NOMO-1 treated with DMSO at 0.1 percent for 48 hours (cell line): ENCODE measurements at regions not wholly inside any gene's neighbourhood (a gene's known extent, or its start where the extent isn't known, plus 50 kb on each side); places are given as distances from the start of the nearest gene placed in this dataset.
"Not testable (repeated sequence)": the region's sequence is repeated elsewhere in the genome, so short reads cannot be mapped to it uniquely, and the experiment has no call there.

Source experiments
- DNase-seq: peaks from one replicate; lab custom pipeline; 2025; ENCODE audit not compliant: unreplicated experiment; lab: John Stamatoyannopoulos, UW

DNA sequence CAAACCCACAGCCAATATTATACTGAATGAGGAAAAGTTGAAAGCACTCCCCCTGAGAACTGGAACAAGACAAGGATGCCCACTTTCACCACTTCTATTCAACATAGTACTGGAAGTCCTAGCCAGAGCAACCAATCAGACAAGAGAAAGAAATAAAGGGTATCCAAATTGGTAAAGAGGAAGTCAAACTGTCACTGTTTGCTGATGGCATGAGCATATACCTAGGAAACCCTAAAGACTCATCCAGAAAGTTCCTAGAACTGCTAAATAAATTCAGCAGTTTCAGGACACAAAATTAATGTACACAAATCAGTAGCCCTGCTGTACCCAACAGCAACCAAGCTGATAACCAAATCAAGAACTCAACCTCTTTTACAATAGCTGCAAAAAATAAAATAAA lies 220.0 kb downstream of the SYK start:
- DNase-seq: not testable (repeated sequence)

- DNase-seq: no peak
These were observed 222.1 kb downstream of the SYK start for GRCh38 chr9:91023741-91024140.

- no peak for DNase-seq
These were observed 223.2 kb downstream of the SYK start for GRCh38 chr9:91024841-91025240.

GRCh38 chr9:91025856-91026255 lies 224.2 kb downstream of the SYK start:
- no peak for DNase-seq

- no peak for DNase-seq
These were observed 224.6 kb downstream of the SYK start for GRCh38 chr9:91026266-91026665.

GRCh38 chr9:91027005-91027404 lies 225.4 kb downstream of the SYK start:
- DNase-seq: no peak

GRCh38 chr9:91028166-91028827 lies 226.7 kb downstream of the SYK start:
- DNase-seq: no peak

DNA sequence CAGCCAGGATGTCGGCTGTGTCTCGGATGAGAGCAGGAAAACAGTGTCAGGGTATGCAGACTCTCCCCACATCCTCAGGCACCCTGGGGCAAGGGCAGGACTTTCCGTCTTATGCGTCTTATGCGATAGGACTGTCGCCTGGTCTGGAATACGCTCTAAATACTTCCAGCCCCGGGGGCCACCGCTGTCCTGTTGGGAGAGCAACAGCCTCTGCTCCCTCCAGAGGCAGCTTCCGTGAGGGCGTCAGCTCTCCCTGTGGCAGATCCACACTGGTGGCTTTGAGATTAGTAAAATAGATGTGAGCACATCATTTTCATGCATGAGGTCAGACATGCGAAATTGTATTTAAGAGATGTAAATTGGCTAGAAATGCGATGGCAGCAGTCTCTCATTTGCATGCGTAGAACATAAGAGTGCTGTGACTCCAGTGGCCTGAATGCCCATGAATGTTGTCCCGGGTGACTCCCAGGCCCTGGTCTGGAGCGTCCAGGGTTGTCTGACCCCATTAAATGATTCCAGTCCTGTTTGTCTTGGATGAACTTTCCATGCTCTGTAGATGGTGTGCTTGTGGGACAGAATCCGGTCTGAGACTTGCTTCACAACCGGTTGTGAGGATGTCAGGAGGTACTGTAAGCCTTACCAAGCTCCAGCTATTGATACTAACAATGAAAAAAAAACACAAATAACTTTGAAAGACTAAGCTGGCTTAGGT lies 228.2 kb downstream of the SYK start:
- DNase-seq: no peak

- no peak for DNase-seq
These were observed 230.5 kb downstream of the SYK start for GRCh38 chr9:91032121-91032531.

DNA sequence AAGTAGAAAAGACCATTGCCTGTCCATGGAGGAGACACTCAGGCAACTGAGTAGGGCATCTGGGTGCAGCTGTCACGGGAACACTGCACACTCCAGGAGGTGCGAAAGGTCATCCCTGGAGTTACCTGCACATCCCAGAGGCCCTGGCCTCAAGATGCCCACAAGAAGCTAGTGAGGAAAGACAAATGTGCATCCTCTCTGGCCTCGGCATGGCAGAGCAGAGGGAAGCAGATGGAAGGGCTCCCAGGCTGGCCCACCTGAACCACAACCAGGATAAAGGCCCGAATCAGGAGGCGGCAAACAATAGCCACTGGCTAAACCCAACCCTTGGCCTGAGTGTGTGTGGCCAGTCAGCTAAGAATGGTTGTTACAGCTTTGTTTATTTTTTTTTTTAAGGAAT lies 231.7 kb downstream of the SYK start:
- DNase-seq: no peak

GRCh38 chr9:91033797-91034196 lies 232.2 kb downstream of the SYK start:
- DNase-seq: peak; percentile 15

GRCh38 chr9:91034521-91034920 lies 232.9 kb downstream of the SYK start:
- DNase-seq: no peak

DNA sequence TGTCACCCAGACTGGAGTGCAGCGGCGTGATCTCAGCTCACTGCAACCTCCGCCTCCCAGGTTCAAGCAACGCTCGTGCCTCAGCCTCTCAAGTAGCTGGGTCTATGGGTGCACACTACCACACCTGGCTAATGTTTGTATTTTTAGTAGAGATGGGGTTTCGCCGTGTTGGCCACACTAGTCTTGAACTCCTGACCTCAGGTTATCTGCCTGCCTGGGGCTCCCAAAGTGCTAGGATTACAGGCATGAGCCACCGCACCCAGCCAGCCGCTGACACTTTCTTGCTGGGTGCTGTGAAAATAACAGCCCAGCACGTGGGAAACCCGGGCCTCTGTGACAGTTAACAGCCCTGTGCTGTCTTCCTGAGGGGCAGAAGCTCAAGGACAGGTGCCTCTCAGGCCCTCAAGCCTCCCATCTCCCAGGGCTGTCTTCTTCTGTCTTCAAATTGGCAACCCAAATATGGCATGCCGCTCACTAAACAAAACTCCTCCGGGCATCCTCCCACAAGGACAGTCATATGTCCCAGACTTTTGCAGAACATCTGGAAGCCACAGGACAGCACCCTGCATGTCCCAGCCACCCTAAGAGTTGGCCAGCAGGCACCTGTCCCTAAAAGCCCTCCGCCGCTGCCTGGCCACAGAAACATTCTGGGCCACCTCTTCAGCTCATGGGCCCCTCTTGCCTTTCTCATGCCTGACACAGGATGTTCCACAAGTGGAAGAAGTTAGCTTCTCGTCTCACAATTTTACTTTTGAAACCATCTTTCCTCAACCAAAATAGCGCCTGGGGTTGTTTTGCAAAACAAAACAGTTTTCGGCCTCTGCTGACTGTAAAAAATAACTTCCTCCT lies 233.6 kb downstream of the SYK start:
- DNase-seq: no peak

DNA sequence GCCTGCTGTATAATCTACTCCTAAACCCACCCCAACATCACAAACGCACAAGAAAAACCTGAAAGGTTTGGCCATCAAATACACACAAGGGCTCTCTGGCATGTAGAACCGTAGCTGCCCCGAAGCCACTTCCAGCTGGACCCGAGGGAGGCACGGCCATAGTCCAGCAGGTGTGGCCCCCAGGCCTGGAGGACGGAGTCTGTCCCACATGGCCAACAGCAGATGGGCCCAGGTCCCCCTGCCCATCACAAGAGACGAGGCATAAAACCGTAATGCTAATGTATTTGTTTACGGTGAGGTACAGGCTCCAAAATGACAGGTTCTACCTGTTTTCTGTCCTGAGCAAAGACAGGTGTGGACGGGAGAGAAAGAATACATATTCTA lies 234.2 kb downstream of the SYK start:
- no peak for DNase-seq

- DNase-seq: no peak
These were observed 234.7 kb downstream of the SYK start for GRCh38 chr9:91036356-91036755.

GRCh38 chr9:91036826-91037510 lies 235.3 kb downstream of the SYK start:
- DNase-seq: peak; percentile 13

GRCh38 chr9:91037511-91038482 lies 236.2 kb downstream of the SYK start:
- peak; percentile 1 for DNase-seq

DNA sequence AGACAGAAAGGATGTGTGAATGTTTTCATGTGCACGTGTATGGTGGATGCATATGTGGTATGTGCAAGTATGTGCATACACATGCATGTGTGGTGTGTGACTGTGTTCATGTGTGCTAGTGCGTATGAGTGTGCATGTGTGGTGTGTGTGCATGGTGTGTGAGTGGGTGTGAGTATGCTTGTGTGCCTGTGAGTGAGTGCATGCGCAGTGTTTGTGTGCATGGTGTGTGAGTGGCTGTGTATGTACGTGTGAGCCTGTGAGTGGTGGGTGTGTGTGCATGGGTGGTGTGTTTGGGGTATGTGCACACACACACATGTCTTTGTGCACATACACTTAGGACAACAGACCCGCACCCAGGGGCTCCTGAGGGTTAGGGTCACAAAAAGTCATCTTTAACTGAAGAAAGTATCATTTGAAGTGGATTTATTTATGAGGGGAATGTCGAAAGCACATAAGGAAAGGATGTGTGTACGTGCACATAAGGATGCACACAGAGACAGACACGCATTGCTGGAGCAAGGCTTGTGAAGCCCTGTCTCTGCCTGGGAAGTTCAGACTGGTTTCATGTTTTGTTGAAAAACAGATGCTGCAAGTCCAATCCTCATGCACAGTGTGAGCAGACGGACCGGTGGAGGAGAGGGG lies 237.0 kb downstream of the SYK start:
- DNase-seq: no peak

DNA sequence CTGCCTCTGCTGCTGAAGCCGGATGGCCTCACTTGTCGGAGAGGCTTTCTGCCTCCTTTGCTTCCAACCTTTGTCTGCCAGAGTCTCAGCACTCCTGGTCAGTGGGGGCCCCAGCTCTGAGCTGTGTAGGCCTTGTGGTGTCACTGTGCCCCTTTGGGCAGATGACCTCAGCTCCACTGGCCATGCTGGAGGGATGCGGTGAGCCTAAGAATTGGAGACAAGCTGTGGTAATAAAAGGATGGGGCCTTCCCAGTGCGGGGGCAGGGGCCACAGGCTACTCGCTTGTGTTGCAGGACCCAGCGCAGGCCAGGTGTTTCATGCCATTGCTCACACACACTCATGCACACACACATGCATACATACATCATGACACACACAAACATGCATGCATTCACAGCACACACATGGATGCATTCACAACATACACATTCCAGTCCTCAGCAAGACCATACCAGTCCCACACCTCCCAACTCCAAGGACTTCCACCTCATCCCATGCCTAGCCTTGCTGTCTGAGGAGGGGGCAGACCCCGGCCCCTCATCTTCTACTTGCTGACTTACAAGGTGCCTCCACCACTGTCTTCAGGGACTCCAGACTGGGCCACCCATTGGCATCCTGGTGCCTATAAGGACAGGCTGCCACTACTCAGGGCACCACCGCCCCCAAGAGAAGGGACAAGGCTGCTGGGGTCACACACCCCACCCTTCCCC lies 237.7 kb downstream of the SYK start:
- no peak for DNase-seq
